GM12878 (cell line): ENCODE measurements at regions not wholly inside any gene's neighbourhood (a gene's known extent, or its start where the extent isn't known, plus 50 kb on each side); places are given as distances from the start of the nearest gene placed in this dataset.

Source experiments
- ATAC-seq: fragments of 200-7000 bp; cut with Tn5 transposase; 3 replicates; pipeline ENCODE4 v1.9.1; 2020; ENCODE audit warnings: mild to moderate bottlenecking, moderate library complexity
- BruUV-seq: library from RNA; stranded (reverse); fragments of 400-500 nt; replicated peaks from 2 replicates; lab custom pipeline; 2021; lab: Mats Ljungman, UMichigan
- CTCF ChIA-PET: fragments of 300-600 bp; sonication (Branson Sonifier 250); formaldehyde crosslinking; extraction: SDS; loops from one replicate; lab custom pipeline; 2021; ENCODE audit warnings: inconsistent platforms; lab: Yijun Ruan, JAX
- POLR2A ChIA-PET: fragments of 350-600 bp; formaldehyde crosslinking; extraction: SDS; loops from one replicate; lab custom pipeline; 2021; ENCODE audit warnings: inconsistent platforms; lab: Charles Lee
- RAD21 ChIA-PET: fragments of 300-600 bp; sonication (Branson Sonifier 250); formaldehyde crosslinking; loops from one replicate; lab custom pipeline; 2023; ENCODE audit warnings: antibody characterized with exemption; ENCODE audit not compliant: unreplicated experiment; lab: Charles Lee
- SMC1A ChIA-PET: fragments of 300-600 bp; sonication (Branson Sonifier 250); formaldehyde crosslinking; loops from one replicate; lab custom pipeline; 2023; ENCODE audit not compliant: unreplicated experiment, uncharacterized antibody; lab: Charles Lee
- DNase-seq: peaks from one replicate; pipeline ENCODE4 v3.0.0-alpha.2; 2011; ENCODE audit warnings: low read depth, low spot score
- FAIRE-seq: peaks from 3 replicates; lab custom pipeline; 2011; peaks lifted over from hg19 to GRCh38; lab: Jason Lieb, UNC
- H2AFZ ChIP-seq: 2 replicates; pipeline ENCODE4 v1.6.0; 2011; ENCODE audit warnings: low read depth, low read length, control low read depth; ENCODE audit not compliant: control insufficient read depth
- H3K27ac ChIP-seq: 2 replicates; pipeline ENCODE4 v1.5.1; 2011; ENCODE audit warnings: control low read depth; ENCODE audit not compliant: control insufficient read depth, insufficient read depth
- H3K27me3 ChIP-seq, 2 experiments: replicated peaks in 1 of 2; 2 replicates each; pipeline versions ENCODE4 v1.6.0 to v1.6.1; 2011; ENCODE audit warnings: low read length in 1 of 2; ENCODE audit not compliant: control insufficient read depth in 2 of 2, insufficient read depth in 2 of 2
- H3K36me3 ChIP-seq, 2 experiments: 2 replicates each; pipeline ENCODE4 v1.5.1; 2011; ENCODE audit warnings: low read length in 1 of 2; ENCODE audit not compliant: control insufficient read depth in 2 of 2, insufficient read depth in 2 of 2
- H3K4me1 ChIP-seq: 2 replicates; pipeline ENCODE4 v1.6.1; 2011; ENCODE audit warnings: mild to moderate bottlenecking, low read length, moderate library complexity, mixed read lengths; ENCODE audit not compliant: control insufficient read depth, insufficient read depth
- H3K4me2 ChIP-seq: 2 replicates; pipeline ENCODE4 v1.6.0; 2011; ENCODE audit warnings: control low read depth; ENCODE audit not compliant: control insufficient read depth, insufficient read depth
- H3K4me3 ChIP-seq: fragments of 200-600 bp; sonication (generic); 2 replicates; pipeline ENCODE4 v1.5.1; 2016
- H3K79me2 ChIP-seq: 2 replicates; pipeline ENCODE4 v1.6.0; 2011; ENCODE audit warnings: low read length; ENCODE audit not compliant: control insufficient read depth, insufficient read depth
- H3K9ac ChIP-seq: 2 replicates; pipeline ENCODE4 v1.8.0; 2011; ENCODE audit warnings: low read length, control low read depth, mixed read lengths; ENCODE audit not compliant: control insufficient read depth, insufficient read depth
- H3K9me3 ChIP-seq: replicated peaks from 3 replicates; pipeline ENCODE4 v1.5.1; 2011; ENCODE audit warnings: mild to moderate bottlenecking, low read length; ENCODE audit not compliant: control insufficient read depth, insufficient read depth
- H4K20me1 ChIP-seq: 2 replicates; pipeline ENCODE4 v1.6.0; 2011; ENCODE audit not compliant: control insufficient read depth, insufficient read depth
- ATF2 ChIP-seq: IDR thresholded peaks from 2 replicates; pipeline ENCODE4 v1.6.1; 2012; ENCODE audit warnings: low read length, inconsistent platforms
- ATF7 ChIP-seq: fragments of 450-650 bp; IDR thresholded peaks from 2 replicates; pipeline ENCODE4 v1.6.1; 2016; ENCODE audit warnings: low read depth, mild to moderate bottlenecking
- CBFB ChIP-seq: IDR thresholded peaks from 2 replicates; pipeline ENCODE4 v1.6.1; 2016; ENCODE audit warnings: antibody characterized with exemption, low read depth
- CEBPB ChIP-seq, 2 experiments: fragments of 150-350 bp in 1 of 2; IDR thresholded peaks; 2 replicates each; pipeline ENCODE4 v1.6.1; 2012 to 2014; ENCODE audit warnings: low read depth in 2 of 2, low read length in 2 of 2, borderline replicate concordance in 1 of 2, inconsistent platforms in 1 of 2
- E2F8 ChIP-seq: fragments of 450-650 bp; IDR thresholded peaks from 2 replicates; pipeline ENCODE4 v1.6.1; 2018; ENCODE audit warnings: mild to moderate bottlenecking, low read depth, moderate library complexity; ENCODE audit not compliant: partially characterized antibody
- EED ChIP-seq: sonication (generic); IDR thresholded peaks from 2 replicates; pipeline ENCODE4 v1.6.1; 2016; ENCODE audit warnings: antibody characterized with exemption, low read depth
- FOS ChIP-seq: IDR thresholded peaks from 3 replicates; pipeline ENCODE4 v1.6.1; 2011; ENCODE audit warnings: borderline replicate concordance; ENCODE audit not compliant: insufficient read length; ENCODE audit errors: extremely low read depth
- SMAD1 ChIP-seq: fragments of 450-650 bp; IDR thresholded peaks from 2 replicates; pipeline ENCODE4 v1.6.1; 2018; ENCODE audit warnings: mild to moderate bottlenecking, low read depth; ENCODE audit not compliant: partially characterized antibody
- TCF7 ChIP-seq: IDR thresholded peaks from 2 replicates; pipeline ENCODE4 v1.6.1; 2014; ENCODE audit warnings: antibody characterized with exemption, borderline replicate concordance
- WGBS: methylation state at CpG from one replicate; pipeline ENCODE4 v1.1.6; 2016; ENCODE audit warnings: low lambda C conversion rate; ENCODE audit not compliant: insufficient replicate concordance, insufficient coverage; ENCODE audit errors: missing lambda C conversion rate; 5-methylcytosine and 5-hydroxymethylcytosine counted together
- in situ Hi-C: fragments of 300-500 bp; cut with MboI; formaldehyde crosslinking; loops from 9 replicates; pipeline ENCODE4 v1.14.3; 2018; ENCODE audit warnings: mixed read lengths
- intact Hi-C: fragments of 100-400 bp; cut with micrococcal nuclease; formaldehyde crosslinking; loops from one replicate; pipeline ENCODE4 v1.14.2; 2022; ENCODE audit not compliant: unreplicated experiment
- TF ChIP-seq, protein P1 (sequence below): fragments of 450-650 bp; formaldehyde crosslinking; IDR thresholded peaks from 2 replicates; pipeline ENCODE4 v1.4.0; 2020; ENCODE audit warnings: mild to moderate bottlenecking, moderate library complexity

GRCh38 chr12:17142856-17143255 is 536.9 kb upstream of the LMO3 start (continued):
- no peak for TF ChIP-seq E2F8
- no peak for TF ChIP-seq TCF7
- TF ChIP-seq, protein P1, sequence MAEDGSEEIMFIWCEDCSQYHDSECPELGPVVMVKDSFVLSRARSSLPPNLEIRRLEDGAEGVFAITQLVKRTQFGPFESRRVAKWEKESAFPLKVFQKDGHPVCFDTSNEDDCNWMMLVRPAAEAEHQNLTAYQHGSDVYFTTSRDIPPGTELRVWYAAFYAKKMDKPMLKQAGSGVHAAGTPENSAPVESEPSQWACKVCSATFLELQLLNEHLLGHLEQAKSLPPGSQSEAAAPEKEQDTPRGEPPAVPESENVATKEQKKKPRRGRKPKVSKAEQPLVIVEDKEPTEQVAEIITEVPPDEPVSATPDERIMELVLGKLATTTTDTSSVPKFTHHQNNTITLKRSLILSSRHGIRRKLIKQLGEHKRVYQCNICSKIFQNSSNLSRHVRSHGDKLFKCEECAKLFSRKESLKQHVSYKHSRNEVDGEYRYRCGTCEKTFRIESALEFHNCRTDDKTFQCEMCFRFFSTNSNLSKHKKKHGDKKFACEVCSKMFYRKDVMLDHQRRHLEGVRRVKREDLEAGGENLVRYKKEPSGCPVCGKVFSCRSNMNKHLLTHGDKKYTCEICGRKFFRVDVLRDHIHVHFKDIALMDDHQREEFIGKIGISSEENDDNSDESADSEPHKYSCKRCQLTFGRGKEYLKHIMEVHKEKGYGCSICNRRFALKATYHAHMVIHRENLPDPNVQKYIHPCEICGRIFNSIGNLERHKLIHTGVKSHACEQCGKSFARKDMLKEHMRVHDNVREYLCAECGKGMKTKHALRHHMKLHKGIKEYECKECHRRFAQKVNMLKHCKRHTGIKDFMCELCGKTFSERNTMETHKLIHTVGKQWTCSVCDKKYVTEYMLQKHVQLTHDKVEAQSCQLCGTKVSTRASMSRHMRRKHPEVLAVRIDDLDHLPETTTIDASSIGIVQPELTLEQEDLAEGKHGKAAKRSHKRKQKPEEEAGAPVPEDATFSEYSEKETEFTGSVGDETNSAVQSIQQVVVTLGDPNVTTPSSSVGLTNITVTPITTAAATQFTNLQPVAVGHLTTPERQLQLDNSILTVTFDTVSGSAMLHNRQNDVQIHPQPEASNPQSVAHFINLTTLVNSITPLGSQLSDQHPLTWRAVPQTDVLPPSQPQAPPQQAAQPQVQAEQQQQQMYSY, result no peak

GRCh38 chr12:17139931-17140330 is 534.0 kb upstream of the LMO3 start:
- ChIA-PET CTCF (interaction anchor here (0.7 kb wide), 1 partner anchor 106 kb away, joined by 3 read pairs; no protein-coding TSS in a partner anchor), POLR2A (no interaction called here), RAD21 (no interaction called here), SMC1A (no interaction called here)
- H3K27me3 ChIP-seq, result no peaks in the 10 kb centered on the region
- no peak overlapping the region for H3K4me3 ChIP-seq
- ATAC-seq (no peak), DNase-seq (no peak), FAIRE-seq (no peak)
- no TSS peak for BruUV-seq
- TF ChIP-seq ATF2 (no peak), ATF7 (no peak), EED (no peak), CBFB (no peak), FOS (no peak), CEBPB (IDR thresholded peaks at IDR 0.05; ENCODE audit: borderline replicate concordance in 1 of 2, low read depth in 2 of 2, low read length in 2 of 2) (no peak), SMAD1 (no peak)
- H3K79me2 ChIP-seq, result no peaks in the 10 kb centered on the region
- in situ Hi-C loops (no loop called here), intact Hi-C loops (no loop called here)
- H2AFZ ChIP-seq, result no peak overlapping the region
- H3K4me2 ChIP-seq, result no peak overlapping the region
- no peak overlapping the region for H3K9ac ChIP-seq
- no peaks in the 10 kb centered on the region for H3K9me3 ChIP-seq
- no peaks in the 10 kb centered on the region for H3K36me3 ChIP-seq
- WGBS, result 29% methylated on average over 2 of the region's 2 CpGs
- no peaks in the 10 kb centered on the region for H3K4me1 ChIP-seq
- H4K20me1 ChIP-seq, result no peaks in the 10 kb centered on the region
- H3K27ac ChIP-seq, result no peak overlapping the region
